CD4-positive, alpha-beta T cell treated with Interleukin-1 beta for 1 hour (primary cell): ENCODE measurements at regions not wholly inside any gene's neighbourhood (a gene's known extent, or its start where the extent isn't known, plus 50 kb on each side); places are given as distances from the start of the nearest gene placed in this dataset.
"Not testable (repeated sequence)": the region's sequence is repeated elsewhere in the genome, so short reads cannot be mapped to it uniquely, and the experiment has no call there.

ENCODE experiments used
- DNase-seq, 2 donors: peaks; one replicate each; pipeline ENCODE4 v3.0.0-alpha.2; 2020 to 2022

GRCh38 chr13:18238586-18238985 lies 943.0 kb downstream of the TUBA3C start:
- DNase-seq, result not testable (repeated sequence)

- no peak for DNase-seq
Observed at GRCh38 chr13:18236528-18236815, 945.2 kb downstream of the TUBA3C start.

DNA sequence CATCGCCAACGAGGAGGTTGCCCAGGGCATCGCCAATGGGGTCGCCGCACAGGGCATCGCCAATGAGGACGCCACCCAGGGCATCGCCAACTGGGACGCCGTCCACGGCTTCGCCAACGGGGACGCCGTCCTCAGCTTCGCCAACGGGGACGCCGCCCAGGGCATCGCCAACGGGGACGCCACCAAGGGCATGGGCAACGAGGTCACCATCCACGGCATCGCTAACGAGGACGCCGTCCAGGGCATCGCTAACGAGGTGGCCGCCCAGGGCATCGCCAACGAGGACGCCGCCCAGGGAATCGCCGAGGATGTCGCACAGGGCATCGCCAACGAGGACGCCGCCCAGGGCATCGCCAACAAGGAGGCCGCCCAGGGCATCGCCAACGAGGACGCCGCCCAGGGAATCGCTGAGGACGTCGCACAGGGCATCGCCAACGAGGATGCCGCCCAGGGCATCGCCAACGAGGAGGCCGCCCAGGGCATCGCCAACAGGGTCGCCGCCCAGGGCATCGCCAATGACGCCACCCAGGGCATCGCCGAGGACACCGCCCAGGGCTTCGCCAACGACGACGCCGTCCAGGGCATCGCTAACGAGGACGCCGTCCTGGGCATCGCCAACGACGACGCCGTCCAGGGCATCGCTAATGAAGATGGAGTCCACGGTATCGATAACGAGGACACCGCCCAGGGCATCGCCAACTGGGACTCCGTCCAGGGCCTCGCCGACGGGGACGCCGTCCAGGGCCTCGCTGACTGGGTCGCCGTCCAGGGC lies 945.7 kb downstream of the TUBA3C start:
- DNase-seq, result no peak

GRCh38 chr13:18235172-18235571 lies 946.5 kb downstream of the TUBA3C start:
- no peak for DNase-seq

DNA sequence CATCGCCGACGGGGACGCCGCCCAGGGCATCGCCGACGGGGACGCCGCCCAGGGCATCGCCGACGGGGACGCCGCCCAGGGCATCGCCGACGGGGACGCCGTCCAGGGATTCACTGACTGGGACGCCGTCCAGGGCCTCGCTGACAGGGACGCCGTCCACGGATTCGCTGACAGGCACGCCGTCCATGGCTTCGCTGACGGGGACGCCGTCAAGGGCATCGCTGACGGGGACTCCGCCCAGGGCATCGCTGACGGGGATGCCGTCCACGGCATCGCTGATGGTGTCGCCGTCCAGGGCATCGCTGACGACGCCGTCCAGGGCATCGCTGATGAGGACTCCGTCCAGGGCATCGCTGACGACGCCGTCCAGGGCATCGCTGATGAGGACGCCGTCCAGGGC lies 947.2 kb downstream of the TUBA3C start:
- not testable (repeated sequence) for DNase-seq

DNA sequence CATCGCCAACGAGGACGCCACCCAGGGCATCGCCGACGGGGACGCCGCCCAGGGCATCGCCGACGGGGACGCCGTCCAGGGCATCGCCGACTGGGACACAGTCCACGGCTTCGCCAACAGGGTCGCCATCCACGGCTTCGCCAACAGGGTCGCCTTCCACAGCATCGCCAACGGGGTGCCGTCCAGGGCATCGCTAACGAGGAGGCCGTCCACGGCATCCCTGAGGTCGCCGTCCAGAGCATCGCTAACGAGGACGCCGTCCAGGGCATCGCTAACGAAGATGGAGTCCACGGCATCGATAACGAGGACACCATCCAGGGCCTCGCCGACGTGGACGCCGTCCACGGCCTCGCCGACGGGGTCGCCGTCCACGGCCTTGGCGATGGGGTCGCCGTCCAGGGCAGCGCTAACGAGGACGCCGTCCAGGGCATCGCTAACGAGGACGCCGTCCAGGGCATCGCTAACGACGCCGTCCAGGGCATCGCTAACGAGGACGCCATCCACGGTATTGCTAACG lies 947.8 kb downstream of the TUBA3C start:
- no peak for DNase-seq

DNA sequence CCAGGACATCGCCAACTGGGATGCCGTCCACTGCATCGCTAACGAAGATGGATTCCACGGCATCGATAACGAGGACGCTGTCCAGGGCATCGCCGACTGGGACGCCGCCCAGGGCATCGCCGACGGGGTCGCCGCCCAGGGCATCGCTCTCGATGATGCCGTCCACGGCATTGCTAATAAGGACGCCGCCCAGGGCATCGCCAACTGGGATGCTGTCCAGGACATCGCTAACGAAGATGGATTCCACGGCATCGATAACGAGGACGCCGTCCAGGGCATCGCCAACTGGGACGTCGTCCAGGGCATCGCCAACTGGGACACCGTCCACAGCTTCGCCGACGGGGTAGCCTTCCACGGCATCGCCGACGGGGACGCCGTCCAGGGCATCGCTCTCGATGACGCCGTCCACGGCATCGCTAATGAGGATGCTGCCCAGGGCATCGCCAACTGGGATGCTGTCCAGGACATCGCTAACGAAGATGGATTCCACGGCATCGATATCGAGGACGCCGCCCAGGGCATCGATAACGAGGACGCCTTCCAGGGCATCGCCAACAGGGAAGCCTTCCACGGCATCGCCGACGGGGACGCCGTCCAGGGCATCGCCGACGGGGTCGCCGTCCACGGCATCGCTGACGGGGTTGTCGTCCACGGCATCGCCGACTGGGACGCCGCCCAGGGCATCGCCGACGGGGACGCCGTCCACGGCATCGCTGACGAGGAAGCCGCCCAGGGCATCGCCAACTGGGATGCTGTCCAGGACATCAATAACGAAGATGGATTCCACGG lies 948.4 kb downstream of the TUBA3C start:
- DNase-seq, result no peak

- no peak for DNase-seq
Observed at GRCh38 chr13:18232298-18232993, 949.2 kb downstream of the TUBA3C start.

DNA sequence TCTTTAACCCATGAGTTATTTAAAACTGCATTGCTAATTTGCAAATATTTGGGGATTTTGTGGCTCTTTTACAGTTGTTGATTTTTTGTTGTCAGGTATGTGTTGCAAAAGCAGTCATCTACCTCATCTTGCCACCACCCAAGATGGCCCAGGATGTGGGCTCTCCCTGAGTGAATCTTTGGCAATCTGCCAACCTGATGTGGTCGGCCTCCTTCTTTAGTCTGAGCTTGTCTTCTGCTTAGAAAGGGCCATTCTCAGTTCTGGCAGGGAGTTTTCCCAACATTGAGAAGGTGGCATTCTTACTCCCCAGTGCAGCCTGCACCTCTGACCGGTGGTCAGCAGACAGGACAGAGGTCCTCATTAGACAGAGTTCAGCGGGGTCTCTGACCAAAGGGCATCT lies 957.2 kb downstream of the TUBA3C start:
- DNase-seq, result peak in 1 of 2 donors; percentile 28

DNA sequence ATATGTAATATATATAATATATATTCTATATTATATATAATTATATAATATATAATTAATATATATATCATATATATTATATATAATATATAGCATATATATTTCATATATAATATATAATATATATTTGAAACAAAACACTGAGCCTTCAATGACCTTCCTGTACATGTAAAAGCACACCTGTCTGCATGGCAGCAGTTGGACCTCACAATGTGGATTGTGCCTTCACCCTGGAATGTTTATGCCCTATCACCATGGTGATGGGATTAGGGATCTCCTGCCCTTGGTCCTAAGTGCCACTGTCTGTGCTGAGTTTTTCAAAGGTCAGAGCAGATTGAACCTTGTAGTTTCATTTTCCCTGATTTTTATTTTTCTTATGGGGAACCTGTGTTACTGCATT lies 966.9 kb downstream of the TUBA3C start:
- not testable (repeated sequence) for DNase-seq

- not testable (repeated sequence) for DNase-seq
Observed at GRCh38 chr13:18213511-18213910, 968.1 kb downstream of the TUBA3C start.

- DNase-seq, result no peak
Observed at GRCh38 chr13:18212873-18213272, 968.8 kb downstream of the TUBA3C start.

DNA sequence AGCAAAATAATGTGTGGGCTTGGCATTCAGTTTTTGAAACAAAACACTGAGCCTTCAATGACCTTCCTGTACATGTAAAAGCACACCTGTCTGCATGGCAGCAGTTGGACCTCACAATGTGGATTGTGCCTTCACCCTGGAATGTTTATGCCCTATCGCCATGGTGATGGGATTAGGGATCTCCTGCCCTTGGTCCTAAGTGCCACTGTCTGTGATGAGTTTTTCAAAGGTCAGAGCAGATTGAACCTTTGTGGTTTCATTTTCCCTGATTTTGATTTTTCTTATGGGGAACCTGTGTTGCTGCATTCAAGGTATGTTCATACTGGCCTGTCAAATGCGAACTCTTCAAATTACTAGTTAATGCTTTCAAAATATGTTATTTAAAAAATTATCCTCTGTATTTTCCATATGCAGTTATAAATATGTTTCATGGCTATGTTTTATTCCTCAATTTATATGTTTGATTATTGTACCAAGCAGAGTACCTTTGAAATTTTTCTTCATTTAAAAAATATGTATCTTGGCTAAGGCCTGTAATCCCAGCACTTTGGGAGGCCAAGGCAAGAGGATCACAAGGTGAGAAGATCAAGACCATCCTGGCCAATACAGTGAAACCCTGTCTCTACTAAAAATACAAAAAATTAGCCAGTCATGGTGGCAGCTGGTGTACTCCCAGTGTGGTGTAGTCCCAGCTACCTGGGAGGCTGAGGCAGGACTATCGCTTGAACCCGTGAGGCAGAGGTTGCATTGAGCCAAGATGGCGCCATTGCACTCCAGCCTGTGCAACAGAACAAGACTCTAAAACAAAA lies 969.7 kb downstream of the TUBA3C start:
- DNase-seq, result not testable (repeated sequence)

DNA sequence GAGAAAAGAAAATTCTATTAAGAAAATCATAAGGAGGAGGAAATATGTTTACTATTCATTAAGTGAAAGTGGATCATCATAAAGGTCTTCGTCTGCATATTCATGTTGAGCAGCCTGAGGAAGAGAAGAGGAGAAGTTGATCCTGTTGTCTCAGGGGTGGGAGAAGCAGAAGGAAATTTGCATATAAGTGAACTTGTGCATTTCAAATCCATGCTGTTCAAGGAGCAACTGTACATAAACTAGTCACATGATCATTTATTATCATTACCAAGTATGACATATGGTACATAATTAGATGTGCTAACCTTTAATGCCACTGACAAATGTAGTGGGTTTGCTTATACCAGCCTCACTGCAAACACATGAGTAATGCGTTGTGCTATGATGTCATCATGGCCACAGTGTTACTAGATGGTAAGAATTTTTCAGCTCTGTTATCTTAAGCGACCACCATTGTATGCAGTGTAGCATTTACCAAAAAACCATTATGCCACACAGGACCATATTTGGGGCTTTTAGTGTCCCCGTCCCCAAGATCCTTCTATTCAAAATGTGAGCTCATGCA lies 976.9 kb downstream of the TUBA3C start:
- not testable (repeated sequence) for DNase-seq

DNA sequence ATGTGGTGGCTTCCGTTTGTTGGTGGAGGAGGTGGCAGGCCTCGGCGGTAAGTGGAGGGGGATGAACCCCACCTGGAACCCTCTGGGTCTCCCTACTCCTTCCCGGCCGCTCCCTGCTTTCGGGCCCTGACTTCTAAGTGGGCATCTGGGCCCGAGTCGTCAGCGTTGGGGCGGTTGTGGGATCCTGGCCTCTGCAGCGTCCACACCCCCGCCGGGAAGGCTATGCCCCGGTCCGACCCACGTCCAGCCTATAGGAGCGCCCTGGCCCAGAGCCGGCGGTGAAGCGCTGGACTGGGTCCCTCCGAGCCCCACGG lies 986.3 kb downstream of the TUBA3C start:
- not testable (repeated sequence) for DNase-seq

GRCh38 chr13:18194631-18195364 lies 986.8 kb downstream of the TUBA3C start:
- not testable (repeated sequence) for DNase-seq

GRCh38 chr13:18194104-18194503 lies 987.5 kb downstream of the TUBA3C start:
- DNase-seq, result not testable (repeated sequence)
